ENCODE measurements at regions not wholly inside any gene's neighbourhood (a gene's known extent, or its start where the extent isn't known, plus 50 kb on each side); places are given as distances from the start of the nearest gene placed in this dataset.

GRCh38 chr15:29532296-29532695 is 262.7 kb upstream of the NSMCE3 start:
- TF ChIP-seq, protein P1, sequence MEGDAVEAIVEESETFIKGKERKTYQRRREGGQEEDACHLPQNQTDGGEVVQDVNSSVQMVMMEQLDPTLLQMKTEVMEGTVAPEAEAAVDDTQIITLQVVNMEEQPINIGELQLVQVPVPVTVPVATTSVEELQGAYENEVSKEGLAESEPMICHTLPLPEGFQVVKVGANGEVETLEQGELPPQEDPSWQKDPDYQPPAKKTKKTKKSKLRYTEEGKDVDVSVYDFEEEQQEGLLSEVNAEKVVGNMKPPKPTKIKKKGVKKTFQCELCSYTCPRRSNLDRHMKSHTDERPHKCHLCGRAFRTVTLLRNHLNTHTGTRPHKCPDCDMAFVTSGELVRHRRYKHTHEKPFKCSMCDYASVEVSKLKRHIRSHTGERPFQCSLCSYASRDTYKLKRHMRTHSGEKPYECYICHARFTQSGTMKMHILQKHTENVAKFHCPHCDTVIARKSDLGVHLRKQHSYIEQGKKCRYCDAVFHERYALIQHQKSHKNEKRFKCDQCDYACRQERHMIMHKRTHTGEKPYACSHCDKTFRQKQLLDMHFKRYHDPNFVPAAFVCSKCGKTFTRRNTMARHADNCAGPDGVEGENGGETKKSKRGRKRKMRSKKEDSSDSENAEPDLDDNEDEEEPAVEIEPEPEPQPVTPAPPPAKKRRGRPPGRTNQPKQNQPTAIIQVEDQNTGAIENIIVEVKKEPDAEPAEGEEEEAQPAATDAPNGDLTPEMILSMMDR (conservative IDR thresholded peaks at IDR 0.05; ENCODE audit: low read depth, low read length): no peak
- TF ChIP-seq EZH2 (IDR thresholded peaks at IDR 0.05; ENCODE audit: borderline replicate concordance, low read depth, low read length, poor library complexity, severe bottlenecking): no peak
- no peak overlapping the region for H3K4me3 ChIP-seq (ENCODE audit: low read depth, low read length, poor library complexity, severe bottlenecking)
- no peak for DNase-seq (ENCODE audit: low spot score)
- H3K9me3 ChIP-seq (ENCODE audit: low read depth, low read length, poor library complexity, severe bottlenecking): no peaks in the 10 kb centered on the region
- H3K27me3 ChIP-seq (replicated peaks; ENCODE audit: insufficient read depth, low read depth, low read length, poor library complexity): no peaks in the 10 kb centered on the region
- intact Hi-C loops (cut with micrococcal nuclease; ENCODE audit: unreplicated experiment): no loop called here
- H3K27ac ChIP-seq (ENCODE audit: low read depth, low read length, poor library complexity, severe bottlenecking): no peak overlapping the region
- BruUV-seq (replicated peaks): no TSS peak
- H3K4me1 ChIP-seq (ENCODE audit: insufficient read depth, low read length, poor library complexity, severe bottlenecking): no peaks in the 10 kb centered on the region
- ChIA-PET CTCF (no interaction called here), POLR2A (ENCODE audit: low non-redundant PET) (no interaction called here)
- no peaks in the 10 kb centered on the region for H3K36me3 ChIP-seq (ENCODE audit: insufficient read depth, low read length, poor library complexity, severe bottlenecking)

- CTCF ChIA-PET: no interaction called here
- Histone ChIP-seq H3K4me1 (ENCODE audit: insufficient read depth, low read length, poor library complexity, severe bottlenecking) (no peaks in the 10 kb centered on the region), H3K9me3 (ENCODE audit: low read depth, low read length, poor library complexity, severe bottlenecking) (no peaks in the 10 kb centered on the region), H3K27ac (ENCODE audit: low read depth, low read length, poor library complexity, severe bottlenecking) (no peak overlapping the region), H3K36me3 (ENCODE audit: insufficient read depth, low read length, poor library complexity, severe bottlenecking) (no peaks in the 10 kb centered on the region), H3K27me3 (replicated peaks; ENCODE audit: insufficient read depth, low read depth, low read length, poor library complexity) (no peaks in the 10 kb centered on the region), H3K4me3 (ENCODE audit: low read depth, low read length, poor library complexity, severe bottlenecking) (no peak overlapping the region)
- POLR2A ChIA-PET (ENCODE audit: low non-redundant PET): no interaction called here
- no TSS peak for BruUV-seq (replicated peaks)
- no peak for TF ChIP-seq EZH2 (IDR thresholded peaks at IDR 0.05; ENCODE audit: borderline replicate concordance, low read depth, low read length, poor library complexity, severe bottlenecking)
- TF ChIP-seq, protein P1 (conservative IDR thresholded peaks at IDR 0.05; ENCODE audit: low read depth, low read length): no peak
- DNase-seq (ENCODE audit: low spot score): no peak
- intact Hi-C loops (cut with micrococcal nuclease; ENCODE audit: unreplicated experiment): no loop called here
Observed at GRCh38 chr15:29530966-29531365, 261.3 kb upstream of the NSMCE3 start.

- Histone ChIP-seq H3K27me3 (replicated peaks; ENCODE audit: insufficient read depth, low read depth, low read length, poor library complexity) (no peaks in the 10 kb centered on the region), H3K4me1 (ENCODE audit: insufficient read depth, low read length, poor library complexity, severe bottlenecking) (no peaks in the 10 kb centered on the region), H3K27ac (ENCODE audit: low read depth, low read length, poor library complexity, severe bottlenecking) (no peak overlapping the region), H3K36me3 (ENCODE audit: insufficient read depth, low read length, poor library complexity, severe bottlenecking) (no peaks in the 10 kb centered on the region), H3K4me3 (ENCODE audit: low read depth, low read length, poor library complexity, severe bottlenecking) (no peak overlapping the region), H3K9me3 (ENCODE audit: low read depth, low read length, poor library complexity, severe bottlenecking) (no peaks in the 10 kb centered on the region)
- CTCF ChIA-PET: no interaction called here
- TF ChIP-seq, protein P1 (conservative IDR thresholded peaks at IDR 0.05; ENCODE audit: low read depth, low read length): no peak
- no peak for TF ChIP-seq EZH2 (IDR thresholded peaks at IDR 0.05; ENCODE audit: borderline replicate concordance, low read depth, low read length, poor library complexity, severe bottlenecking)
- intact Hi-C loops (cut with micrococcal nuclease; ENCODE audit: unreplicated experiment): no loop called here
- POLR2A ChIA-PET (ENCODE audit: low non-redundant PET): no interaction called here
- DNase-seq (ENCODE audit: low spot score): no peak
- BruUV-seq (replicated peaks): no TSS peak
Observed at GRCh38 chr15:29529043-29529442, 259.4 kb upstream of the NSMCE3 start.

Data from A673 (cell line).